D341Med (cell line): ENCODE measurements at regions not wholly inside any gene's neighbourhood (a gene's known extent, or its start where the extent isn't known, plus 50 kb on each side); places are given as distances from the start of the nearest gene placed in this dataset.

Experiments
- DNase-seq: peaks from one replicate; pipeline ENCODE4 v3.0.0; 2012; ENCODE audit warnings: low spot score

DNA sequence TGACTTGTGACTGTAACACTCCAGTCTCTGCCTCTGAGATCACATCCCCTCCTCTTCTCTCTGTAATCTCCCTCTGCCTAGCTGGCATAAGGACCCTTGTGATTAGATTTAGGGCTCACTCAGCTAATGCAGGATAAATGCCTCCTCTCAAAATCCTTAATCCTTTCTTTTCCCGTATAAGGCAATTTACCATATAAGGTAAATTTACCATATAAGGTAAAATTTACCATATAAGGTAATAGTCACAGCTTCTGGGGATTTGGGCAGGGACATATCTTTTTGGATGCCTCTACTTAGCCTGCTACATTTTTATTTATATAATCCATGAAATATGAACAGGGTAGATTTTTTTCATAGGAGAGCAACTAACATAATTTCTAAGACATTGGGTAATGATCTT lies 318.0 kb upstream of the PUM3 start:
- peak; percentile 40 for DNase-seq

DNA sequence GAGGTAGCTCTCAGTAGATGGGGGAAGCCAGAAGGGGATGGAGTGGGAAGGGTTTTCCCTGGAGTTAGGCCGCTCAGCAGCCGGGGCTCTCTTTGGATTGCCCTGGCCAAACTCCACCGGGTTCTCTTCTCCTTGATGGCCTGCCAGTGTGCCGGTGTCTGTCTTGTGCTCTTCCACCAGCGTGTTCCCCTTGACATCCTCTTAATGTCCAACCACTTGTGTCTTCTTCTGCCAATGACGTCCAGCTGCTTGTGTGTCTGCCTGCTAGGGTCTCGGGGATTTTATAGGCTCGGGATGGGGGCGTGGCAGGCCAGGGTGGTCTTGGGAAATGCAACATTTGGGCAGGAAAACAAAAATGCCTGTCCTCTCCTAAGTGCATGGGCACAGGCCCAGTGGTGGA lies 313.1 kb upstream of the PUM3 start:
- DNase-seq, result no peak

DNA sequence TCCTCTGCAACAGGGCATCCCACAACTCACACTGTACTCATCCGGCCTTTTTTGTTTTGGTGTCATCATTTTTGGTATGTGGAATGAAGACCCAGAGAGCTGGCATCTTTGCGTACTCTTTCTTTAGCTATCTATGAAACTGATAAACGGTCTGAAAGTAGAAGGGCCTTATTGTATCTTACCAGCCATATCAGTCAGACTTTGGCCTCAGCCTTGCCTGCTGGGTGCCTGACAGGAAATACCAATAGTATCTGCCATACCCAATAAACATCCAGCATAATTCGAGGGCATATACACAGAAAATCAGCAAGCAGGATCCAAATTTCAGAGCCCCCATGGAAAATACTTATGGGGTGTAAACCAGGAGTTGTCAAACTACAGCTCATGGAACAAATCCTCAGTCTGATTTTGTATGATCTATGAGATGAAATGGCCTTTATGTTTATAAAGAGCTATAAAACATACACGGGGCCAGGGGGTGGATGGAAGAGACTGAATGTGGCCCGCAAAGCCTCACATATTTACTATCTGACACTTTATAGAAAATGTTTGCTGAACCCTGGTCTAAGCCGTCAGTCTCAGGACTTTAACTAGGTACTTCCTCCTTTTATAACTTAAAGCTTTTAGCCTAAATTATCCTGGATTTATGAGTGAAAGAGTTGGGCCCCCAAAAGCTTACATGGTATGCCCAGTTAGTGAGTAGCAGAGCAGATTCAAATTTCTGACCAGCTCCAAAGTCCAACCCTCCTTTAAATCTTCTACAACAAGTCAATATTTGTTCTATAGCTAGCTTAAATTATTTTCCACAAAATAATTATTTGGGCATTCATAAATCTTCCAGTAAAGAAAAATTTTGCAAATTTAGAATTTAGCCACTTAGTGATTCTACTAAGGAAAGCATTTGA lies 308.0 kb upstream of the PUM3 start:
- DNase-seq, result no peak

DNA sequence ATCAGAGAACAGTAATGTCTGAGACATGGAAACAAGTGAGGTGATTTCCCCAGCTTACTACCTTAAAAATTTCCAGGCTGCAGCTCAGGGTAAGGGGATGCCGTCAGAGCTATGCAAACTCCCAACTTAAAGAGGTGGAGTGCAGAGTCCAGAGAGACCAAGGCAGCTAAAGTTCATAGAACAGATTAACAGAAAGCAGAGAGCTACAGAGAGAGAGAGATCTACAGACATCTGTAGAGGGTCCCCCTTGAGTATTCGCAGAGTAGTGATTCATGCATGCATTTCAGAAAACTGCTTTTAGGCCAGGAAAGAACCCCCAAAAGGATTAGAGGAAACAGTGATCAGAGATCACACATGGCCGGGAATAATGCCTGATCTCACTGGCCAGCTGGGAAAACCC lies 306.2 kb upstream of the PUM3 start:
- DNase-seq, result no peak

DNA sequence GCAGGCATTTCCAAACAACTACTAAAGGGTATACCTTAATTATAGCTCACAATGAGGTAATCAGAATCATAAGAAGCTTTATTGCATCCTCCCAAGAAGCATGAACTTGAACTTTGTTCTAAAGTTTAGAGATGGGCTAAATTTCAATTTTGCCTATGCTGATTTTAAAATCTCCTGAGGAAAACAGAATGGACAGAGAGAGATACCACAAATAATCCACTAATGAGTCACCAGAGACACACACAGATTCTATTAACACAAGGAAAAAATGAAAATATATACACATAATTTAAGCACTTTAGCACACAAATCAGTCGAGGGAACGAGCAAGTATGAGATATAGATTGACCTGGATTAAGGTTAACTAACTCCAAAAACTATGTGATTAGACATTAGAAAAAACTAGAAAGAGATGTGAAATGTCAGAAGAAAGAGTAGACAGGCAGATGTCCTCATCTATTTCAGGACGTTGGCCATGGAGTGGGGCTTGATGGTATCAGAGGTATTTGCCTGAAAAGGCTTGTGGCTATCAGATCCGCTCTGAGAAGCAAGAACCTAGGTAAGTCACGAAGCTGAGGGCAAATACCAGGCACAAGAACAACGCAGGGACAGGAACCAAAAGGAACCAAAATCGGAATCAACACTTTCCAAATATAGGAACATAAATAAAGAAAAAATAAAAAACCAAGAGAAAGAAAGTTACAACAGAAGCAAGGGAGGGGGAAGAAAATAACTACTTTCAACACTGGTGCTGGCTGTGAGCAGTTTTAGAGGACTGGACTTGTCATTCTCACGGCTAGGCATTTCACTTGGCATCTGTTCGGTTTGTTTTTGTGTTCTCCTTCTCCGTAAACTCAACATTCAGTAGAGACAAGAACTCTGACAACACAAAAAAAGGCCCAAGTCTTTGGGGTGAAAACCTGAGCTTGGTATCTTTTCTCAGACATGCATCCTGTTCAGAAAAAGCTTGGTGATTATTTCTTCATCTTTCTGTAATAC lies 294.6 kb upstream of the PUM3 start:
- no peak for DNase-seq

DNA sequence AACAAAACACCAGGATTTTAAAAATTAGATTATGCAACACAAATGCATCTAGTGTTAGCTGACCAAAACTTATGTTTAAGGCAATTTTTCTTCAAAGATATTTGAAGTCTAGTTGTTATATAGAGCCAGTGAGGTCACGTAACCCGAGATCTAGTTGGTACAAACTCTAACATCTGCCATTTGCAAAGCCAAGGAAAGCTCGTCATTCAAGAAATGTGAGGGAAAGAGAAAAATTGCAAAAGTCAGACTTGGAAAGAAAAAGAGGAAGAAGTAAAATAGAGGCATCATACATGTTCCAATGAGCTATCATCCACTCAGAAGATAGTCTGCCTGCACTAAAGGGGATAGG lies 293.4 kb upstream of the PUM3 start:
- no peak for DNase-seq

DNA sequence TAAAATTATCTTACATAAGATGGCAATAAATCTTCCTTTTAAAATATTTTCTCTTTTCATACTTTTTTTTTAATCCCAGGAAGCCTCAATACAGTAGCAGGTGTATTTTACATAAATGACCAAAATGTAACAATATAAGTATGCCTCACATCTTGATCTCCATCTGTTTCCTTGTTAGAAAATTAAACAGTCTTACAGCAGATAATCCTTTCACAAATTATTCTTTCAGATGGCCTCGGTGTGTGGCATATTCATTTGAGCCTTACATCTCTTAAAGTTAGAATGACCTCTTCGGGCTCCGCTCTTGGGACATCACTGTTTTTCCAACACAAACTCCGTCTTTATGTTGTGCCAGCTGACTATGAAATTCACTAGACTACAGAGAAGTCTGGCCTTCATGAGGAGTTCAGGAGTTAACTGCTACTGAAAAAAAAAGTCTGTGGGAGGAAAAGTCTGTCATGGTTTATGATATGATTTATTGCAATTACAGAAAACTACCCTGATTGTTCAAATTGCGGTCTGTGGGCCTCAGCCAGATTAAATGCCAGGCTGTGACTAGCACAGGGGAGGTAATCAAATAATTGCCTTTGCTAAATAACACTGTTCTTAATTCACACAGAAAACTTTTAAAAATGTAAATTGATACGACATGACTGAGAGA lies 292.9 kb upstream of the PUM3 start:
- DNase-seq, result no peak

DNA sequence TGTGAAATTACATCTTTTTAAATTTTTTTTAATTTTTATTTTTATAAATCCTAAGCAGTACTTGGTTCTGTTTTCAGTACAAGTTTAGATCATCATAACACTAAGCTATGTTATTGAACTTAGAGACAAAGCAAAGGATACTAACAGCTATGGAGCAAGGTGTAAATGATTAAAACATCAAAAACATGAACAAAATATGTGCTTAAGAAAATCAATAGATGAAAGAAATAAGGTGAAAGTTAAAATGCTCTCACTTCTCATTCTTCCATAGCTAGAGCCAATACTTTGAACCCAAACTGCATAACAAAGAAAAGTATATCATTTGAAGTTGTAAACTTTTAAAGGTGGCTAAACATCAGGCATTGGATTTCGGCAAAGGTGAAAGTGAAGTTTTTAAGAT lies 292.3 kb upstream of the PUM3 start:
- DNase-seq, result no peak

DNA sequence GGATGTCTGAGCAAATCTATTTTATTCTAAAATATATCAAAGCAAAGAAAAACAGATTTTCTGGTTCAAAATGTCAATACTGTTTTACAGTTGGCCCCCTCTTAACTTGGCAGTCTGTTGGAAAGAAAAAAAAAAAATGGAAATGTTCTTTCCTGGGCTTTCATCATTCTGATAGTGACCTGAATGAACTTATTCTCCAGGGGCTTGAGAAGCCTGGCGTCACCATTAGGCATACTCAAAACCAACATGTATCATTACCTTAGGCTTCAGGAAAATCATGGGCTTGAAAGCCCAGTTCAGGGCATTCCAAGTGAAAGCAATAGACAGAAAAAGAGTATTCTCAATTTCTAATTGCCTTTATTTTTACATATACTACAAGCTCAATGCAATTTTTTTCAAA lies 283.7 kb upstream of the PUM3 start:
- no peak for DNase-seq

DNA sequence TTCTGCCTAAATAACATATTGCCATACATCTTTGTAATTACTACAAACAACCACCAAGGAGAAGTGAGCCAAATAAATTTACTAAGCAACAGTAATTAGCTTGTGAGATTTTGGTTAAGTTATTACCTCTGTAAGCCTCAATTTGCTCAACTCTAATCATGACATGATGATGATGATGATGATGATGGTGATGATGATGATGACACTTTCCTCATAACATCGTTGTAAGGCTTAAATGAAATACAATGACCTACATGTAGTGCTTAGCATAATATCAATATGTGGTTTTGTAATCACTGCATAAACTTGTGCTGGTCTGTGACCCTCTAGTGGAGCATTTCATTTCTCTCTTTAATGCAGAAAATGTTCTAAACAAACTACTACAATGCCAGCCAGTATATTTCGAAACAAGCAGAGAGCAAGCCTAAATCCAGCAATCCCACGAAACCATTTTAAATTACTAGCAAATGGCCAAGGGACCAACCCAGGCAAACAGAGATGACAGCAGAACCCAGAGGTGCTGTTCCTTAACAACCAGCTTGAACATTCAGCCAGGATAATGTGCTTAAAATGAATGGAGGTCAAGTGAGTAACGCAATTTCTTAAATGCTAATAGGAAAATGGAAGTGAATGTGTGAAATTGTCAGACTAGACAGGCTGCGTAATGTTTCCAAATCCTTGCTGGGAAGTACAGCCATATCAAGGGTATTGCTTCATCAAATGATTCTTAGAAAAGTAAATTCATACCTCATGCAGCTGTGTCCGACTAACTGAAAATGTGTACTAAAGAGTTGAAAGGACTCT lies 281.9 kb upstream of the PUM3 start:
- DNase-seq, result no peak

DNA sequence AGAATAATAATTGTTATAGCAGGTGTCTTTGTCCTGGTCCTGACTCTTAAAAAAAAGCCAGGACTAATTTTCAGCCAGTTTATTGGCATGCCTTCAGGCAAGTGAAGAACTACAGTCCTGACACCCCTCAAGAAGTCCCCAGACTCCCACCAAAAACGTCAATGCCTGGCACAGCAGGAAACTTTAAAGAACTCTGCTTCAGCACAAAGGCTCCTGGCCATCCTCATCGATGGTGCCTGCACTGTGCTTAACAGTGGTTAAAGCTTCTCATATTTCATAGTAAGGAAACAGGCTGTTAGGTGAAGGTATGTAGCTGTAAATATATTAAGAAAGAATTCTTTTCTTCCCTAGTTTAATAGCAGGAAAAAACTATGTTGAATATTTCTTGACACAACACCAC lies 280.1 kb upstream of the PUM3 start:
- no peak for DNase-seq

DNA sequence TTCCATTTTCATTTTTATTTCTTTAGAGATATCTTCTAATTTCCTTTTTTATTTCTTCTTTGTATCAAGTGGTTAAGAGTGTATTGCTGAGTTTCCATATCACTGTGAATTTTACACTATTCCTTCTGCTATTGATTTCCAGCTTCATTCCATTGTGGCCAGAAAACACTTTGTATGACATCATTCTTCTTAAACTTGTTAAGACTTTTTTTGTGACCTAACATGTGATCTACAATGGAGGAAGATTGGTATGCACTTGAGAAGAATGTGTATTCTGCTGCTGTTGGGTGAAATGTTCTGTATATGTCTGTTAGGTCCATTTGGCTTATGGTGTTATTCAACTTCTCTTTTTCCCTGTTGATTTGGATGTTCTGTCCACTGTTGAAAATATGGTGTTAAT lies 274.2 kb upstream of the PUM3 start:
- no peak for DNase-seq

DNA sequence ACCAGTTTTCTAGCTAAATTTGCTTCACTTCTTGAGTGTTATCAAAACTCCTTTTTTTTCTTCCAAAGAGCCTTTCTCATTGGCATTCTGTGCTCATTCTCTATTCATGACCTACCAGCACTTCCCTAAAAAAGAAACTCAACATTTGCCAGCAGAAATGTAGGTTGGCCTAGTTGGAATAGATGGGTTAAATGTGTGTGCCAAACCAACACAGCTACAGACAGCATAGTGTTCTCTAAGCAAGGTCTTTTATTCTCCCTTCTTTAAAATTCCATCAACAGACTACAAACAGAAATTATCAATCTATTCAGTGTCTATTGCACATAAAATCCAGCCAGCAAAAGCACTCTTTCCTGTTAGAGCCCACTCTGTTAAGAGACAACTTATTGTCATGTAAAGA lies 255.8 kb upstream of the PUM3 start:
- no peak for DNase-seq

DNA sequence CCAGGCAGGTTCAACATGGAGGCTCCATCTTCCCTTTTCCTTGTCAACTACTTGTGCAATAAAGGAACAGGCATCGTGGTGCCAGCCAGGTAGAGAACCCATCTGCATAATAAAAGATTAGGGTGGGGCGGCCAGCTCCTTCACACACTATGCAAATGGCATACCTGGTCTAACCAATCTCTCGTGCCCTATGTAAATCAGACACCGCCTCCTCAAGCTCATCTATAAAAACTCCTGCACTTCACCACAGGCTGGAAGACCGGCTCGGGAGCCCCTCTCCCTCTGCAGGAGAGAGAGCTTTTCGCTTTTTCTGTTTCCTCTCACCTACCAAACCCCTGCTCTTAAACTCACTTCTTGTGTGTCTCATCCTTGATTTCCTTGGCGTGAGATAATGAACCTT lies 244.3 kb upstream of the PUM3 start:
- DNase-seq, result no peak

DNA sequence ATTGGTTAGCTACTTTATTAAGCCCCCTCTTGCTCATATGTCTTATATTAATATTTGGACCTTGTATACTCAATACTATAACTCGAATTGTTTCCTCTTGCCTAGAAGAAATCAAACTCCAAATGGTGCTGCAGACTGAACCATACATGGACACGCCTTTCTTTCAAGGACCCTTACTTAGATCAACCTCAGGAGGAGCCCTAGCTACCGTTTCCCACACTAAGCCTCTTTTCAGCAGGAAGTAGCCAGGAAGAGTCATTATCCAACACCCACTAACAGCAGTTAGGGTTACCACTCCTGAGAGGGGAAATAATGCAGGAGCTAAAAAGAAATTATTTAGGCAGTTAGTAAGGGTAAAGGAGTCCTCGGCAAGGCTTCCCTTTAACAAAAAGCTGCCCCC lies 243.8 kb upstream of the PUM3 start:
- DNase-seq, result no peak

DNA sequence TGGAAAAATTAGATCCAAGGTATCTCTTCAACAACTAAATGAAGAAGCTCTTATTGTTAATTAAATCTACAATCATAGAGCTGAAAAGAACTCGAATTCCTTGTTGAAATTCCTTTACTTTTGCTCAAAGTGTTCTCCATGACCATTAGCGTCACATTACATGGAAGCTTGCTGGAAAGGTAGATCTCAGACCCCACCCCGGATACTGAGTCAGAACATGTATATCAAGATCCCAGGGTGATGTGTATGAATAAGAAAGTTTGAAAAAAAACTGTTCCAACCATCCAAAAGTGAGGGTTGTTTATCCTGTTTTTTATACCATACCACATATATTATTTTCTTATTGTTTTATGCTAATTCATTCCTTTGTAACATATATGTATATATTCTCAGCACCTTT lies 237.1 kb upstream of the PUM3 start:
- DNase-seq, result no peak

DNA sequence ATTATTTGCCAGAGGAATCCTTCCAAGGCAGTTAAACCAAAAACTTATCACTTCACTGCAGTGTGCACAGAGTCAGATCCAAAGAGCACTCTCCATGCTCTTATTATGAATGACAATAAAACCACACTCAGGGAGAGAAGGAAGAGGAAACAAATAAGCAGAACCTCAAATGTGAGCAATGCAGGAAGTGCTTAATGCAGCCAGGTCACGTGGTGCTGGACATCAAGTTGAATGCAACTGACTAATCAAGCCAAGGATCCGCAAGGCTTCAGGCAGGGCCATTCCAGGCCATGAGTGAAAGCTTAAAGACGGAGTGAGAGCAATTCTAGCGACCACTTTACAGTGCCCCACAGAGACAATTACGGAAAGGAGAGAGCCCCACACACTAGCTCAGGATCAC lies 230.4 kb upstream of the PUM3 start:
- DNase-seq, result no peak

DNA sequence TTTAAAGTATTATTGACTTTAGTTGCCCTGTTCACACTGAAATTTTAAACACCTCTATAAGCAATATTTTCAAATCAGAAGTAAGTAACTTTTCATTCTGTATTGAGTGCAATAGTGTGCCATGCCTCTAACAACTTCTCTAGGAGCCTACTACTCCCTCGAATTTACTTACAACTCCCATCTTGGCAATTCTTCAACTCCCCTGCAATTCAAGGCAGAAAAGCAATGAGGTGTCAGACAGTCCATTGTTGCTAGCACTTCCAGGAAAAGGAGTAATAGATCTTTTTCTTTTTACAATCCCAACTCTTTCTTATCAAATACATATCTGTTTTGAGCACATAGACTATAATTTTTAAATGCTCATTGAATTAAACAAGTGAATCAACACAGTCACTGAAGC lies 222.7 kb upstream of the PUM3 start:
- DNase-seq, result no peak

DNA sequence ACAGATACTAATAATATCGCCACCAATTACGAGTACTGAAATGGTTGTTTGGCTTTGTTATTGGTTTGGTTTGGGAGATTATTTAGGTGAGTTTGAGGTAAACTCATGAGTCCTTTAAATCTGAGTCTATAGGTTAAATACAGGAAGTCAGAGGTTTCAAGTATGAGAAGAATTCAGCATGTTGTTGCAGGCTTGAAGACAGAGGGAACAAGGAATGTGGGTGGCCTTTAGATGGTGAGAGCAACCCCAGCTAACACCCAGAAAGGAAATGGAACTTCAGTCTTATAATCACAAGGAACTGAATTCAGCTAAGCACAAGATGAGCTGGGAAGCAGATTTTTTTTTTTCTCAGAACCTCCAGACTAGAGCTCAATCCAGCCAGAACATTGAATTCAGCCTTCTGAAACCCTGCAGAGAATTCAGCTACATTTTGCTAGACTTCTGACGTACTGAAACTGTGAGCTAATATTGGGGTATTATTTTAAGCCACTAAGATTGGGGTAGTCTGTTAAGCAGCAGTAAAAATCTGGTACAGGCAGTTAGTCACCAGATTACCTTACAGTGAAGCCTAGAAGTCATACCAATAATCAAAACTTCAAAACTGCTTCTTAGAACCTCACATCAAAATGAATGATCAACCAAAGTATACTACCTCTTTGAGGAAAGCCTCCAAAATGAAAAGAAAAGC lies 216.0 kb upstream of the PUM3 start:
- no peak for DNase-seq

DNA sequence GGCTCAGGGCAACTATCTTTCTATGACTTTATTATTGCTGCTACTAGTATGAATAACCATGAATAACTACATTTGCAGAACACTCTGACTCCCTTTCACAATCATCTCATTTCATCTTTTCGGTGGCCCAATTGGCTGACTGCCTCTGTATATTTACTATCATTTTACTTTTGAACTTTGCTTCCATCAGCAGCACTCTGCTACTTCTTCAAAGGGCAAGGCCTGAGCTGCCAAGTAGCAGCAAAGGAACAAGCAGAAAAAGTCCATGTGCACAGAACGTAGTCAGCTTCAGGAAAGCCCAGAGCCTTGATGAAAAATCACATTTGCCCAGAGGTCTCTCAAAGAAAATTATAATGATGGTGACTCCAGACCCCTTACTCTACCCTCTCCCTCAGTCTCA lies 214.5 kb upstream of the PUM3 start:
- DNase-seq, result no peak

DNA sequence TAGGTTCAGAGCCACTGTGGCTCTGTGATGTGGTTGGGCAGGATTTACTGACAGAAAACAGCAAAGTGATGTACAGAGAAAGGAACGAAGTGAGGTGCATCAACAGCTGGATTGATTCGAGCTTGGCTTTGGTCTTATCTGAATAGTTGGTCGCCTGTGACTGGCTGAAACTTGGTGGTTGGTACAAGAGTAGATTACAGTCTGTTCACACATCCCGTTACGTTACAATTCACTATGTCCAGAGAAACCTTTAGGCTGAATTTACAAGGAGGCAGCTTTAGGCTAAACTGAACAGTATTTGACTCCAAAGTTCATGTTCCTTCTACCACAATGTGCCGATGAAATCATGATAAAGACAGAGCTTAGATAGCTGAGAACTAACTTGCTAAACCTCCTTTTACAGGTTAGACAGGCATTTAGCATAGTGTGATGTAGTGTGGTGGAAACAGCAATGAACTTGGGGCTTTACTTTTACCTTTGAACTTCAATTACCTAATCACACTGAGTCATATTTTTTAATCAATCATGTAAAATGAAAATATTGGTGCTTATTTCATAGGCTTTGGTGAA lies 210.2 kb upstream of the PUM3 start:
- DNase-seq, result no peak
